Stimulated activated memory B cell treated with anti-CD40 and anti-IgM and Interleukin-4, amounts not matched to agents 10 μg/mL and 1 μg/mL and 100 μg/mL, for 72 hours (primary cell): ENCODE measurements at regions not wholly inside any gene's neighbourhood (a gene's known extent, or its start where the extent isn't known, plus 50 kb on each side); places are given as distances from the start of the nearest gene placed in this dataset.

Experiments
- ATAC-seq: fragments of 150-1000 bp; cut with Tn5 transposase; 2 replicates; pipeline ENCODE4 v1.10.0; 2021
- H3K27ac Mint-ChIP-seq: one replicate; pipeline ENCODE4 v1.8.0; 2022; ENCODE audit warnings: mild to moderate bottlenecking, mixed read lengths
- H3K27me3 Mint-ChIP-seq: one replicate; pipeline ENCODE4 v1.8.0; 2022; ENCODE audit warnings: mixed read lengths
- H3K36me3 Mint-ChIP-seq: one replicate; pipeline ENCODE4 v1.8.0; 2022; ENCODE audit warnings: mixed read lengths
- H3K4me1 Mint-ChIP-seq: one replicate; pipeline ENCODE4 v1.8.0; 2022; ENCODE audit warnings: mixed read lengths
- H3K4me3 Mint-ChIP-seq: one replicate; pipeline ENCODE4 v1.8.0; 2022; ENCODE audit warnings: mild to moderate bottlenecking, moderate library complexity, mixed read lengths
- H3K9me3 Mint-ChIP-seq: one replicate; pipeline ENCODE4 v1.8.0; 2022; ENCODE audit warnings: mixed read lengths

DNA sequence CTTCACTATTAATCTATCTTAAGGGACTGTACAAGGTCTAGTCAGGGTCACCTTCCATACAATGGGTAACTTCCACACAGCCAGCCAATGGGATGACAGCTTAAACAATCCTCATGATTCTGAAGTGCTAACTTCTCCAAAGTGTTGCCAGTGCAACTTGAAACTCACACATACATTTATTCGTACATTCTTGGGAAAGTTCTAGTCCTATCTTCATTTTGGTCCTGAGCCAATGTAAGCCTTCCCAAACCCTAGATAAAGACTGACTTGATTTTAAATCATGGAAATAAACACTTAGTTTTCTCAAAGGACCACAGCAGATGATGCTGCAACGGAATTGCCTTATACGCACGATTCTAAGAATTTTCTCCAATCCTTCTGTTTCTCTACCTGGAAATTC is 117.5 kb upstream of the COL1A2 start:
- peaks cover 11% of the 10 kb centered on the region for H3K27me3 Mint-ChIP-seq
- H3K4me3 Mint-ChIP-seq = no peak overlapping the region
- H3K4me1 Mint-ChIP-seq = no peaks in the 10 kb centered on the region
- H3K27ac Mint-ChIP-seq = no peak overlapping the region
- H3K9me3 Mint-ChIP-seq = no peaks in the 10 kb centered on the region
- no peak for ATAC-seq
- no peaks in the 10 kb centered on the region for H3K36me3 Mint-ChIP-seq

DNA sequence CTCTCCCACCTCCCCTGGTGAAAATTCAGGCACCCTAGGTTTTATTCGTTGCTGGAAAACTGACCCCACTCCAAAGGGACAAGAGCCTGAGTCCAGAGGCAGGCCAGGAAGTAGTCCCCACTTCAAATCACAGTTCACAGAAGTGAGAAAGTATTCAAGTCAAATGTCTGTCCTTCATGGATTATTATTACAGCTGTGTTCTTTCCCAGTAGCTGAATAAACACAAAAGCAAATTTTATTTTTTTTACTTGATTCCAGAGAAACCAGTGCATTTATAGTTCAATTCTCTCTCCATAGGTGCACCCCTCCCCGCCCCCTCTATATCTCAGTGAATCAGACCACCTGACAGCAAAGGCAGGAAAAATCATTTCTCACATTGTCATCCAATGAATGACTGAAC is 113.8 kb upstream of the COL1A2 start:
- Mint-ChIP-seq H3K9me3 (no peaks in the 10 kb centered on the region), H3K36me3 (no peaks in the 10 kb centered on the region), H3K27ac (no peak overlapping the region), H3K27me3 (peaks cover 47% of the 10 kb centered on the region), H3K4me3 (no peak overlapping the region), H3K4me1 (no peaks in the 10 kb centered on the region)
- no peak for ATAC-seq

DNA sequence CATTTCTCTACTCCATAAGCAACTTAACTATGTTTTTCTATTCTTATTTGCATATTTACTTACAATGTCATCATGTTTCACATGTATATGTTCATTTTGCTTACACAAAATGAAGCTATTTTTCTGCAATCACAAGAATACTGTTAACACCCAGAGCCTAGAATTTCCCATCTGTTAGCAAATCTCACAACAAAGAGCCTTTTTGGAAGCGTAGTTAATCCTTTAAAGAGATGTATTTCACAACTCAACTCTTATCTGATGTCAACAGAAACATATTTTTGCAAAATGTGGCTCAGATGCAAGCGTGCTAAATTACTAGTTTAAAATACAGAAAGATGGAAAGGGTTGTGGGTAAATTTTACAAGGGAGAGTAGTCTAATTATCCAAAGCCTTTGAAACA is 110.6 kb upstream of the COL1A2 start:
- H3K36me3 Mint-ChIP-seq = no peaks in the 10 kb centered on the region
- ATAC-seq = no peak
- no peaks in the 10 kb centered on the region for H3K9me3 Mint-ChIP-seq
- H3K4me3 Mint-ChIP-seq = no peak overlapping the region
- H3K27me3 Mint-ChIP-seq = peaks cover 45% of the 10 kb centered on the region
- no peaks in the 10 kb centered on the region for H3K4me1 Mint-ChIP-seq
- no peak overlapping the region for H3K27ac Mint-ChIP-seq

DNA sequence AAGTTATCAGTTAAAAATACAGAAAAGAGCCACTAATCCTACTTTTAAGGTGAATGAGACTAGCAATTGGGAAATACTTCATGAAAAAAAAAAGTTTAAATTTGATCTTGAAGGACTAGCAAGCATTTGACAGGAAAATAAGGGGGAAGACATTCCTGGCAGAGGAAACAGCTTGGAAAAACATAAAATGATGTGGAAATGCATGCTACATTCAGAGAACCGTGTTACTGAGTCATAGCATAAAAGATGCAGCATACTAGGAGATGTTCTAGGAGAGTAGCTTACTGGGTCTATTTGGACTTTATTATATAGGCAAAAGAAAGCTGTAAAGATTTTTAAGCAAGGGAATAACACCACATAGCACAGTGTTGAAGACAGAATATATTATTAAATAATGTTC is 108.6 kb upstream of the COL1A2 start:
- no peaks in the 10 kb centered on the region for H3K9me3 Mint-ChIP-seq
- peaks cover 45% of the 10 kb centered on the region for H3K27me3 Mint-ChIP-seq
- no peak overlapping the region for H3K27ac Mint-ChIP-seq
- ATAC-seq = no peak
- no peaks in the 10 kb centered on the region for H3K4me1 Mint-ChIP-seq
- H3K4me3 Mint-ChIP-seq = no peak overlapping the region
- H3K36me3 Mint-ChIP-seq = no peaks in the 10 kb centered on the region

DNA sequence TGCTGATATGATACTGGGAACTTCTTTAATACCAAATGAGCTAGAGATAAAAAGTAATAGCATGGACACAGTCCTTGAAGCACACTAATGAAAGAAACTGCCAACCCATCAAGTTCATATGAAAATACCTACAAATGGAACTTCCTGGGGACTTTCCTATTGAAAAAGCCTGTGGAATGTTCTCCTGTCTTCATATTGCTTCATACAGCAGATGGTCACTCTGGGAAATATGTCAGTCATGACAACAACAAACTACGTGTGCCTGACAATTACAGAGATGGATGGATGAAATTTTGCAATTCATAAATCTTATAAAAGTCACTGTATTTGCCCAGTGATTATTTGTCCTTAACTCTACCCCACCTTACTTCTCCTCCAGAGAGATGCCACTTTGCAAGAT is 106.6 kb upstream of the COL1A2 start:
- Mint-ChIP-seq H3K27me3 (peaks cover 33% of the 10 kb centered on the region), H3K4me1 (no peaks in the 10 kb centered on the region), H3K4me3 (no peak overlapping the region), H3K27ac (no peak overlapping the region), H3K36me3 (no peaks in the 10 kb centered on the region), H3K9me3 (no peaks in the 10 kb centered on the region)
- no peak for ATAC-seq

DNA sequence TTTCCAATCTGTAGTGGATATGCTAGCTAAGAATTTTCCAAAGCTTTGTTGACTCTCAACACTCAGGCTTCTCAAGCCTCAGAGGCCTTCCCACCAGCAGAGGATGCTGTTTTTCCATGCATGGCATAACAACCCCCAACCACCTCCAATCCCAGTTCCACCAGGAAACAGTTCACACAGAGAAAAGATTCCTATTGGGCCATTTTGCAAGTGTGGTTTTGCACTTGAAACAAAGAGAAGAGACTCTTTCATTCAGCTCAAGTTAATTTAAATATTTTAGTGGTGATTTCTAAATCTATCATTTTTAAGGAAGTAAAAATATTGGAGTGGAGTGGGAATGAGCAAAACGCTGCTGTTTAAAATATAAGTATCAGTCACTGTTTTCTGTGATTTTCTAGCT is 105.6 kb upstream of the COL1A2 start:
- no peaks in the 10 kb centered on the region for H3K9me3 Mint-ChIP-seq
- peaks cover 24% of the 10 kb centered on the region for H3K27me3 Mint-ChIP-seq
- H3K36me3 Mint-ChIP-seq = no peaks in the 10 kb centered on the region
- no peak for ATAC-seq
- no peak overlapping the region for H3K4me3 Mint-ChIP-seq
- no peaks in the 10 kb centered on the region for H3K4me1 Mint-ChIP-seq
- no peak overlapping the region for H3K27ac Mint-ChIP-seq

DNA sequence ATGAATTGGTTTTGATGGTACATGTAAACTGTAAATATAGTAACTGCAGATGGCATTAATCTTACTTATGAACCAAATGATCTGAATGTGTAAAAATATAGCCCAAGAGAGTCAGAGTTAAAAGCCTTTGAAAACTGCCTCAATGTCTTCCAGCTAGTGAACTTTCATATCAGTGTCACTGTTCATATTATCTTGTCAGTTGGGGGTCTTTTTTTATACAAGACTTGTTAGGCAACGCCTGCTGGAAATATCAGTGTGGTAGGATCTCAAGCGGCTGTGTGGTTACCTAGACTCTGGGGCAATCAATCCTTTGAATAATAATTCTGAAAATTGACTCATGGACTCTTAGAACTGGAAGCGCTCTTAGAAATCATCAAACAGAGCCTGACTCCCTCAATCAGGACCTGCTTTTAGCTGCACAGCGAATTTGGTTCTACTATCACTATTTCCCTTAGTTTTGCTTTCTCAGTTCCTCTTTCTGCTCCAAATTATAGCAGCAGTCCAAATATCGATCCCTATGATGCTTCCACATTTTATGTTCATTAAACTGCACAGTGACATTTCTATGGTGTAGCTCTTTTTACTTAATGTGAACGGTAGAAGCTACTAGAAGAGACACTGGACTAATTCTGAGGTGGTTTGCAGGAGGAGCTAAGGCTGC is 100.1 kb upstream of the COL1A2 start:
- Mint-ChIP-seq H3K36me3 (no peaks in the 10 kb centered on the region), H3K27me3 (peaks cover 13% of the 10 kb centered on the region), H3K4me3 (no peak overlapping the region), H3K9me3 (no peaks in the 10 kb centered on the region), H3K4me1 (peaks cover 6% of the 10 kb centered on the region), H3K27ac (no peak overlapping the region)
- no peak for ATAC-seq

DNA sequence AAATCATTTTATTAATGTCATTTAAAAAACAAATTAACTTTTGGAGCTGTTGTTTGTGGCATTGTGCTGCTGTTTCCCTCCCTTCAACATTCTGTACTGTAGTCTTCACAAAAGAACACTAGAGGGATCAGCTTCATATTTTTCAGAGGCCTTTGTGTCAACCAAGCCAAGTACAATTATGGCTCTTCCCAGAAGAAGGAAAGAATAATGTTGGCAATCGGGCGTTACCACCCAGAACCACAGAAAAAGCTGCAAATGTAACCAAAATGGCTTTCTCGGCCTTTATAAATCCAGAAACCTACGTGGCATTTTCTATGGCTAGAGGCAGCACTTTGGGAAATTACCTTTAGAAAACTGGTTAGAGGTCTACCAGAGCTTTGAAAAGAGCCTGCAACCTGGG is 98.8 kb upstream of the COL1A2 start:
- no peaks in the 10 kb centered on the region for H3K36me3 Mint-ChIP-seq
- ATAC-seq = no peak
- H3K4me1 Mint-ChIP-seq = peaks cover 6% of the 10 kb centered on the region
- no peak overlapping the region for H3K4me3 Mint-ChIP-seq
- peaks cover 13% of the 10 kb centered on the region for H3K27me3 Mint-ChIP-seq
- no peaks in the 10 kb centered on the region for H3K9me3 Mint-ChIP-seq
- no peak overlapping the region for H3K27ac Mint-ChIP-seq

DNA sequence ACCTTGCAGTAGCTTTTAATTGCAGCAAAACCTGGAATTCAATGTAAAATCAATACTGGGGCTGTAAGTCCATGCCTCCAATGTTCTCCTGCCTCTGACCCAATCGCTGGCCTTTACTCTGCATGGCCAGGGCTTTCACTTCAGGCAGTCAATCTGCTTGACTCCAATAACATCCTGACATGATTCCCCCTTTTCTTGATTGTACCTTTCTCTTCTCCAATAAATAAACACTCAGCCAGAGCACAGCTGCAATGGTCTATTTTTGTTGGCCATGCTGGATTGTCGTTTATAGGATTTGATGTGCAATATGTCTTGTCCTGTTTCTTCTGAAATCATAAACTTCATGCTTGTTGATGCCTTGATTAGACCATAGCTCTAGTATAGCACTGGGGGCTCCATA is 97.8 kb upstream of the COL1A2 start:
- Mint-ChIP-seq H3K27me3 (peaks cover 13% of the 10 kb centered on the region), H3K36me3 (no peaks in the 10 kb centered on the region), H3K4me1 (peaks cover 6% of the 10 kb centered on the region), H3K27ac (no peak overlapping the region), H3K4me3 (no peak overlapping the region), H3K9me3 (no peaks in the 10 kb centered on the region)
- ATAC-seq = no peak

DNA sequence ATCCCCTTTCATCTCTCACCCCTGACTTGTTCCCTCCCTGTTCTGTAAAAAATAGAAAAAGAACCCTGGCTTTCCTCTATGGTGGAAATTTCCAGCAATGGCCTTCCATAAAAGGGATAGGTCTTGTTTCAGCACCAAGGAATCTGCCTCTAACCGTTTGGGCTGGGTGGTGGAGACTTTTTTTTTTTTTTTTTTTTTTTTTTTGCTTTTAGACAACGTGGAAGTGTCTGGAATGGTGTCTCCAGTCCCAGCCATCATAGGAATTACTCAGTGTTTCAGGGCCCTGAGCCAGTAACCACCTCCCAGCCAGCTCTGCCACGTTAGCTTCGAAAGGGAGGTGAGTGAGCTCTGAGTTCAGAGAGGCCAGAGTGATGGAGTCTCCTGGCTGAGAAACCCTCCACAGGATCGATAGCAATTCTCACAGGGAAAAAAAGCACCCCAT is 97.3 kb upstream of the COL1A2 start:
- peaks cover 6% of the 10 kb centered on the region for H3K4me1 Mint-ChIP-seq

DNA sequence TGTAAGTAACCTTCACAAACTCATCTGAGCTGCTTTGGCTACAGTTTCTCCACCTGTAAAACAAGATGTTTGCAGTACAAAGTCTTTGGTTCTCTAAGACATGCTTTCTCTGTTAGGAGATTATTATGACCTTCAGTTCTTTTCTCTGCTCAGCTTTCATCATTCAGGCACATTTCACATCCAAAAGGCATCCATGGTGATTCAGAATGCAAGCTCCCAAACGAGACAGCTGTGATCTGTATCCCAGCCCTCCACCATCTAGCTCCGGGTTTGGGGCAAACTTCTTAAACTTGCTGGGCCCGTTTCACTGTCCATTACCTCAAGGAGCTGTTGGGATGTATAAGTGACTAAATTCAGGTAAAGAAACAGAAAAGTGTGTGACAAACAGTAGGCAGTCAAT is 95.8 kb upstream of the COL1A2 start:
- no peaks in the 10 kb centered on the region for H3K9me3 Mint-ChIP-seq
- H3K4me3 Mint-ChIP-seq = no peak overlapping the region
- no peak for ATAC-seq
- H3K27me3 Mint-ChIP-seq = peaks cover 13% of the 10 kb centered on the region
- no peak overlapping the region for H3K27ac Mint-ChIP-seq
- peaks cover 6% of the 10 kb centered on the region for H3K4me1 Mint-ChIP-seq
- H3K36me3 Mint-ChIP-seq = no peaks in the 10 kb centered on the region

More for the DNA sequence above, 97.3 kb upstream of the COL1A2 start:
- ATAC-seq = no peak
- H3K27me3 Mint-ChIP-seq = peaks cover 13% of the 10 kb centered on the region
- no peaks in the 10 kb centered on the region for H3K36me3 Mint-ChIP-seq
- H3K4me3 Mint-ChIP-seq = no peak overlapping the region
- H3K27ac Mint-ChIP-seq = no peak overlapping the region
- H3K9me3 Mint-ChIP-seq = no peaks in the 10 kb centered on the region

DNA sequence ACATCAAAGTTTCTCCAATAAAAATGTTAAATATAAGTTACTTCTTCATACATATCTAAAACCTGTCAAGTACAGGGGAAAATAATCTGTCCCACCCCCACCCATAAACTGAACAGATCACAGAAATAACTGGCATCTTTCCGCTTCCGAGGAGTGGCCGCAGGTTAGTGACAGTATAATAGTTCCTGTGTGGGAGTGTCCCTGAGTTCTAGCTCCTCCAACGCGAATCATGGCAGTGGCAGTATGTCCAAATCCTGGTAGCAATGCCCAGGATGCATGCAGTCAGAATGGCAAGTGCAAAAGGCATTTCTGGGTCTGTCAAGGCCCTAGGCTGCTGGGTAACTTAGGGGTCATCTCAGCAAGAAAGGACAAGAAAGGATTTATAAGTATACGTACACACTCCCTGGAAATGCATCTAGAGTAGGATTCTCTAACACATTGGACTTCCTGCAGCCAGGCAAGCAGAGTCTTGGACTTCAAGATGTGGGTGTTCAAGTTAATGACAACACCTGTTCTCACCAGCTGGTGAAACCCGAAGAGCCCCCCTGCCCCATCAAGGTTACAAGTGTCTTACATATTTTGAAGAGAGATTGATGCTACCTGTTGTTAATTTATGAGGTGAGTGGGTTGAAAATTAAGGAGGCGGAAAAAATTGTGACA is 94.4 kb upstream of the COL1A2 start:
- no peak overlapping the region for H3K4me3 Mint-ChIP-seq
- H3K27ac Mint-ChIP-seq = no peak overlapping the region
- H3K9me3 Mint-ChIP-seq = peaks cover 4% of the 10 kb centered on the region
- no peaks in the 10 kb centered on the region for H3K36me3 Mint-ChIP-seq
- peaks cover 13% of the 10 kb centered on the region for H3K27me3 Mint-ChIP-seq
- no peaks in the 10 kb centered on the region for H3K4me1 Mint-ChIP-seq
- ATAC-seq = no peak

DNA sequence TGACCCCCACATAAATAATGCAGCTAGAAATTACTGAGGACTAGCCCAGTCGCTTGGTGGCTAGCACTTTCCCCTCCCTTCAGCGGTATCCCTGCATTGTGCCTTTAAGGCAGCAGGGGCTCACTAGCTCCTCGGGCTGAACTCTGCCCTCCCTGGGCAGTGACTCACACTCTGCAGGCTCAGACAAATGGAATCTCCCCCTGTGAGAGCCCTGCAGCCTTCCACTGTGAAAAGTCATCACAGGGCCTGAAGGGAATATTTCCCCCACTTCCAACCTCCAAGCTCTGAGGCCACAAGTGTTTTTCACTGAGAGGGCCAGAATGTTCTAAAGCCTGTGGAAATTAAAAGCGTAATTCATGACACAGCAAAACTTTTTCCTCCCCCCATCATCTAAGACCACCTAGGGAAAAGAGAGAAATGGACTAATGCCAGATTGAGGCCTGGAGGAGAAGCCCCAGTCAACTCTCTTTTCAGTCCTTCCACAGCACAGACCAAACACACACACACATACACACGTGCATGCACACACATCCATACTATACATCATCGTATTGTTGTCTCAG is 93.6 kb upstream of the COL1A2 start:
- no peak for ATAC-seq

DNA sequence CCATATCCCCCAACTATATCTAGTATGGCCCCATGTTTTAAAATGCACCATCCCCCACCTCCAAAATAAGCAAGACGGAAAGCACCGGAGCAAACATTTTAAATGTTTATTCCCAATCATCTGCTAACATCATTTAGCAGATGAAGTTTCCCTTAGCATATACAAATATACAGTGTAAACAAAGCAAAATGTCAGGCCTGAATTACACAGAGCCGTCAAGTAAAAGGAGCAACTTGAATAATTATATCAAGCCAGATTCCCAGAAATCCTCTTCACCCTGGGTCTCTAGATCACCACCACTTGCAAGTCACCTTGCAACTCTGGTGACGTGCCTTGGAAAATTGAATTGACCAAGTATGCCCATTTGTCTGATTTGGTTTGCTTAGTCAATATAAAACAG is 91.6 kb upstream of the COL1A2 start:
- Mint-ChIP-seq H3K27me3 (peaks cover 11% of the 10 kb centered on the region), H3K9me3 (peaks cover 4% of the 10 kb centered on the region), H3K27ac (no peak overlapping the region), H3K4me3 (no peak overlapping the region), H3K36me3 (no peaks in the 10 kb centered on the region), H3K4me1 (no peaks in the 10 kb centered on the region)
- no peak for ATAC-seq

More for the DNA sequence above, 93.6 kb upstream of the COL1A2 start:
- Mint-ChIP-seq H3K9me3 (peaks cover 4% of the 10 kb centered on the region), H3K27me3 (peaks cover 13% of the 10 kb centered on the region), H3K4me1 (no peaks in the 10 kb centered on the region), H3K36me3 (no peaks in the 10 kb centered on the region), H3K27ac (no peak overlapping the region), H3K4me3 (no peak overlapping the region)

DNA sequence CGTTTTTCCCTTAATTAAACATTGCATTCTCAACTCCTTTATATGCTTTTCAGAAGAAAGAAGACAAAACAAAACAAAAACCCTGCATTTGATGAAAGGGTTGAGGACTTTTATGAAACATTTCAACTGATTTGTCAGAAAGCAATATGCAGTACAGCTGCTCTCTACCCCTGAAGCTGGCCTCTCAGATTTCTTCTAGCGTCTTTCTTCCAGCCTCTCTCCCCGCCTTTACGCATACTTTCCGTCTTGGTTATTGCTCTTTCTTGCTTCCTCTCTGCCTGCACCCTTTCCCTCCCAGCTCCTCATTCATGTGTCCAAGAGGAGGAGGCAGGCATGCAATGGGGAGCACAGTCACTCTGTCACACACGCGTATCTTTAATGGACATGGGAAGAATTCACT is 91.0 kb upstream of the COL1A2 start:
- peaks cover 5% of the 10 kb centered on the region for H3K27me3 Mint-ChIP-seq
- H3K4me1 Mint-ChIP-seq = no peaks in the 10 kb centered on the region
- peaks cover 4% of the 10 kb centered on the region for H3K9me3 Mint-ChIP-seq
- H3K36me3 Mint-ChIP-seq = no peaks in the 10 kb centered on the region
- no peak overlapping the region for H3K4me3 Mint-ChIP-seq
- H3K27ac Mint-ChIP-seq = no peak overlapping the region
- no peak for ATAC-seq

DNA sequence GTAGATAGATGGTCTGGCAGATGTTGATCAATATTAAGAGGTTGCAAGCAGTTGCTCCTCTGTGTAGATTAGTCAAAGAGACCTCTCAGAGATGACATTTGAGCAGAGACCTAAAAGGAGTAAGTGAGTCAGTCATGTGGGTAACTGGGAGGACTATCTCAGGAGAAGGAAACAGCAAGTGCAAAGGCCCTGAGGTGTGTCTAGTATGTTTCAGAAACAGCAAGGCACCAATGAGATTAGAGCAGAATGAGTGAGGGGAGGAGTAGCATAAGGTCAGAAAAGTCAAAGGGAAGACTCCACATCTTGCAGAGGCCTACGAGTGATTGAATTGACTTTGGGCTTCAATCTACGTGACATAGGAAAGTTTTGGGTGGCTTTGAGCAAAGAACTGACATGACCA is 89.8 kb upstream of the COL1A2 start:
- H3K27ac Mint-ChIP-seq = no peak overlapping the region
- no peaks in the 10 kb centered on the region for H3K4me1 Mint-ChIP-seq
- H3K4me3 Mint-ChIP-seq = no peak overlapping the region
- H3K36me3 Mint-ChIP-seq = peaks cover 5% of the 10 kb centered on the region
- peaks cover 10% of the 10 kb centered on the region for H3K9me3 Mint-ChIP-seq
- no peak for ATAC-seq
- peaks cover 9% of the 10 kb centered on the region for H3K27me3 Mint-ChIP-seq
